D721Med (cell line): ENCODE measurements at regions not wholly inside any gene's neighbourhood (a gene's known extent, or its start where the extent isn't known, plus 50 kb on each side); places are given as distances from the start of the nearest gene placed in this dataset.
A peak's percentile ranks its signal among the peaks of the same experiment; 100 is the strongest.

Experiments used
- DNase-seq: peaks from one replicate; pipeline ENCODE4 v3.0.0; 2011; ENCODE audit warnings: low spot score; ENCODE audit not compliant: insufficient read length
- FAIRE-seq: peaks from 2 replicates; lab custom pipeline; 2011; peaks lifted over from hg19 to GRCh38; lab: Jason Lieb, UNC
- TF ChIP-seq, protein P1 (sequence below): IDR thresholded peaks from 2 replicates; pipeline ENCODE4 v1.5.1; 2012; ENCODE audit warnings: mild to moderate bottlenecking, control low read depth; ENCODE audit not compliant: insufficient read depth; ENCODE audit errors: missing control alignments

DNA sequence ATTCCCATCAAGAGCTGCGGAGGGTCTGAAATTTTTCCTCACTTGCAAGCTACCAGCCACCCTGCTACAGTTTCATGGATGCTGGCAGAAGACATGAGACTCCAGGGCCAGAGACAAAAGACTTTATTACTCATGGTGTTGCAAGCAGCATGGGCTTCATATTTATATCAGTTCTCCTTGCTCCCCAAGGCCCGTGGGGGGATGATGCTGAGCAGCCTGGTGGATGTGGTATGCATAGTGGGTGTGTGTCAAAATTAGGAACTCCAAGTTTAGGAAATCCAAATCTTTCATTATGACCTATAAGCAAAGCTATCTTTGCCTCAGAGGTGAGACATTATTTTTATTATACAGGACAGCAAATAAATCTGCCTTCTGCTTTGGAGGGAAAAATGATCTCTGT lies 105.7 kb upstream of the ALDH1B1 start:
- TF ChIP-seq, protein P1, sequence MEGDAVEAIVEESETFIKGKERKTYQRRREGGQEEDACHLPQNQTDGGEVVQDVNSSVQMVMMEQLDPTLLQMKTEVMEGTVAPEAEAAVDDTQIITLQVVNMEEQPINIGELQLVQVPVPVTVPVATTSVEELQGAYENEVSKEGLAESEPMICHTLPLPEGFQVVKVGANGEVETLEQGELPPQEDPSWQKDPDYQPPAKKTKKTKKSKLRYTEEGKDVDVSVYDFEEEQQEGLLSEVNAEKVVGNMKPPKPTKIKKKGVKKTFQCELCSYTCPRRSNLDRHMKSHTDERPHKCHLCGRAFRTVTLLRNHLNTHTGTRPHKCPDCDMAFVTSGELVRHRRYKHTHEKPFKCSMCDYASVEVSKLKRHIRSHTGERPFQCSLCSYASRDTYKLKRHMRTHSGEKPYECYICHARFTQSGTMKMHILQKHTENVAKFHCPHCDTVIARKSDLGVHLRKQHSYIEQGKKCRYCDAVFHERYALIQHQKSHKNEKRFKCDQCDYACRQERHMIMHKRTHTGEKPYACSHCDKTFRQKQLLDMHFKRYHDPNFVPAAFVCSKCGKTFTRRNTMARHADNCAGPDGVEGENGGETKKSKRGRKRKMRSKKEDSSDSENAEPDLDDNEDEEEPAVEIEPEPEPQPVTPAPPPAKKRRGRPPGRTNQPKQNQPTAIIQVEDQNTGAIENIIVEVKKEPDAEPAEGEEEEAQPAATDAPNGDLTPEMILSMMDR, result no peak
- DNase-seq (no peak), FAIRE-seq (no peak)

DNA sequence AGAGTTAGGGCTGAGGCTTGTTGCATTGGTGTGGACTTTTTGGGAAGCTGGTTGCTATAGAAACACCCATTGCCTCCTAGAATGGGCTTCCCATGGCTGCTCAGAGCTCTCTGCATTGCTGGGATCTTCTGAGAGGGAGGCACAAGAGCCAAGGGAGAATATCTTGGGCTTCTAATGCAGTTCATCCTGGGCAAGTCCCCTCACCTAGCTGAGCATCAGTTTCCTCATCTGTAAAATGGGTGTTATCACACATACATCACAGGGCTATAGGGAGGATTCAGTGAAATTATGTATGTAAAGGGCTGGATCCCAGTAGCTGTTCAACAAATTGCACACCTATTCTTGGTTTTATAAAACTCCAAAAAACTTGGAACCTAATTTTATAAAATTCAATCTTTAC lies 106.1 kb upstream of the ALDH1B1 start:
- DNase-seq (no peak), FAIRE-seq (no peak)

DNA sequence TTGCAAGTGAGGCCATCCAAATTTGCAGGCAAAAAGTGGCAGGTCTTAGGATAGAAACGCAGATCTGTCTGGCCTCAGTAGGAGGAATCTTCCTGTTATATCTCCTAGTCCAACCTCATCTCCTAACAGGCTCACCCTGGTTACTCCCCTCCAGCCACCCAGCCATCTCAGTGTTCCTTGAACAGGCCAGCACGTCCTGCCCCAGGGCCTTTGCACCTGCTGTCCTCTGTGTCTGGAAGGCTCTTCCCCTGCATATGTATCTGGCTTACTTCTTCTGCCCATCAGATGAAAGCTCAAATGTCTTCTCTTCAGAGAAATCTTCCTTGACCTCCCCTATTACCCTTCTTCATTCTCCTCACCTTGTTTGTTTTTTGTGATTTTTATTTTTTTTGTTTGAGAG lies 107.3 kb upstream of the ALDH1B1 start:
- DNase-seq, result no peak
- FAIRE-seq, result no peak
- TF ChIP-seq, protein P1, result no peak

More for the DNA sequence above, 106.1 kb upstream of the ALDH1B1 start:
- TF ChIP-seq, protein P1, result no peak

DNA sequence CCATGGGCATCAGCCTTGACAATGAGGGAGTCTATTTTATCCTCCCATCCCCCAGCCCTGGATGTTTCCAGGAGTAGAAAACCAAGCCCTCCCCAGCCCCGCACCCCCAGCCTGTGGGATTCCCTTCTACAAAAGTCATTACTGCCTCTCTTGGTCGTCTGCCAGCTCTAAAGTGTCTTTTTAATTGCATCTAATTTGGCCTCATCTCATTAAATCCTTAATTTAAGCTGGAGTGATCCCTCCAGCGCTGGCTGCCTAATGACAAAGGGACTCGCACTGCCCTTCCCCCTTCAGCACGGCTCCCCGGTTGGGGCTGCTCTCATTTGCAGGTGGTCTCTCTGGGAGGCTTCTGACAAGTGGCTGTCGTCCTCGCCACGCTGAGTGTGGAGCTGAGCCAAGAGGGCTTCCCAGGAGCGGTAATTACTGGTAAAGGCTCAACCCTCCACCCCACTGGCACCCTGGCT lies 107.9 kb upstream of the ALDH1B1 start:
- DNase-seq (peak; percentile 56), FAIRE-seq (no peak)
- TF ChIP-seq, protein P1, result no peak

DNA sequence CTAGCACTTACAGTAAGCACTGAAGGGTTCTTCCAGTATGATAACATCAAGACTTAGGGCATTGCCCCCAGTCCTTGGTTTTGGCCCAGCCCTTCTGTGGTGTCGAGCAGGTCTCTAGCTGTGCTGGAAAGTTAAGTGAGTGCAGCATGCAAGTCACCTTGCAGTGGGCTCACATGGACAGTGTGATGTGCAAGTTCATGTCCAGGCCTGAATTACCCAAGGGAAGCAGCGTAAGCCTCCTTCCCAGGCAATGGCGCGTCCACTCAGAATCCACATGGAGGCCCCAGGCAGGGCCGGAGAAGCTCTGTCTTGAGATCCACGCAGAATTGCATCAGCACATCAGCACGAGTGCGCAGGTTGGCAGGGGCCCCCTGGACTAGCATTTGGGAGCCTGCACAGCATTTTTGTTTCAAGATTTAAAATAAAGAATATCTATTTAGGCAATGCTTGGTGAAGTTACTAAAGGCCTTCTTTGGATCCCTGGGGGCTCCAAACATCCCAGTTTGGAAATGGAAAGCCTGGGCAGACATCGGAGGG lies 108.4 kb upstream of the ALDH1B1 start:
- FAIRE-seq (no peak), DNase-seq (no peak)
- TF ChIP-seq, protein P1, result no peak

DNA sequence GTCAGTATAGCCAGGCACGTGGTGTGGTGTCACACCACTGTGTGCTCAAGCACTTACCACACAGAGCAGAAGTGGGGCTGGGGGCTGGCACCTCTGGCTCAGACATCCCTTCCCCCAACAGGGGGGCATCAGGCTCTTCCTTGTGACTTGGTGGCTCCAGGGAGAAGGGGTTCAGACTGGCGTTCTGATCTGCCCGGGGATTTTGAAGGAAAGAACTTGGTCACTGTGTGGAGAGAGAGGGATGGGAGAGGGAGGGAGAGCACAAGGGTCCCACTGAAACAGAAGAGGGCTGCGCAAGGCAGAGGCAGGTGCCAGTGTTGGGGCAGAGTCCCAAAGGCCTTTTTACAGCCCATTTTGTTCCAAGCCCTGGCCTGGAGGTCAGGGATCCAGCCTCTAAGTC lies 109.7 kb upstream of the ALDH1B1 start:
- no peak for FAIRE-seq
- TF ChIP-seq, protein P1, result no peak
- no peak for DNase-seq

DNA sequence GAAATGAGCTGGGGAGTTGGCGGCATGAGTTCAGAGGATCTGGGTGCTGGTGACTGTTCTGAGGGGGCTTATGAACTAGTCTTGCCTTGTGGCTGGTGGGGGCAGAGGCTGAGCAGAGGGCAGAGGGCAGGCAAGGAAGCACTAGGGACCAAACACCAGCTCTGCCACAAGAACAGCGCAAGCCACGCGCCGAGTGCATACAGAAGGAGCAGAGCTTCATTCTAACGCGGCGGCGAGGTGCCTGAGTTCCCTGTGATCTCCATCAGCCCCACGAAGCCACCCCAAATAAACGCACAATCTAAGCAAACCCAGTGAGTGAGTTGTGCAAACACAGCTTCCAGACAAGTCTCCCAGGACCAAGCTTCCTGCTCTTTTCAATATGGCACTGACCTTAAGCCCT lies 110.6 kb upstream of the ALDH1B1 start:
- TF ChIP-seq, protein P1, result no peak
- DNase-seq (no peak), FAIRE-seq (no peak)
